ENCODE measurements at regions not wholly inside any gene's neighbourhood (a gene's known extent, or its start where the extent isn't known, plus 50 kb on each side); places are given as distances from the start of the nearest gene placed in this dataset.

DNA sequence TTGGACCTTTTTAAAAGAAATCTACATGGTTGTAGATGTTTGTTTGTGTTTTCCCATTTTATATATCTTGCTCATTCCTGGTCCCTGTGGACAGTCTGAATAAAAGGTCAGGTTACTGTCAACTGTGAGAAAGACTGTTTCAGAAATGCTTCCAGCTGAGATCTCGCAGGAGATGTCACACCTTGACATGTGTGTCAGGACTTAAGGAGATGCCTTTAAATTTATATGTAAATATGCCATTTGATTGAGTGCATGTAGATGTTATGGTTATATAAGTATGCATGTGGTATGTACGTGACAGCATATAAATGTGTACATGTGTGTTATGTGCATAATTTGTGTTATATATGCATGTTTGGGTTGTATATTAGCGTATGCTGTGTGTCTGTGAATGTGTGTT is 2172.3 kb upstream of the CELF4 start:
- TF ChIP-seq, protein P1, sequence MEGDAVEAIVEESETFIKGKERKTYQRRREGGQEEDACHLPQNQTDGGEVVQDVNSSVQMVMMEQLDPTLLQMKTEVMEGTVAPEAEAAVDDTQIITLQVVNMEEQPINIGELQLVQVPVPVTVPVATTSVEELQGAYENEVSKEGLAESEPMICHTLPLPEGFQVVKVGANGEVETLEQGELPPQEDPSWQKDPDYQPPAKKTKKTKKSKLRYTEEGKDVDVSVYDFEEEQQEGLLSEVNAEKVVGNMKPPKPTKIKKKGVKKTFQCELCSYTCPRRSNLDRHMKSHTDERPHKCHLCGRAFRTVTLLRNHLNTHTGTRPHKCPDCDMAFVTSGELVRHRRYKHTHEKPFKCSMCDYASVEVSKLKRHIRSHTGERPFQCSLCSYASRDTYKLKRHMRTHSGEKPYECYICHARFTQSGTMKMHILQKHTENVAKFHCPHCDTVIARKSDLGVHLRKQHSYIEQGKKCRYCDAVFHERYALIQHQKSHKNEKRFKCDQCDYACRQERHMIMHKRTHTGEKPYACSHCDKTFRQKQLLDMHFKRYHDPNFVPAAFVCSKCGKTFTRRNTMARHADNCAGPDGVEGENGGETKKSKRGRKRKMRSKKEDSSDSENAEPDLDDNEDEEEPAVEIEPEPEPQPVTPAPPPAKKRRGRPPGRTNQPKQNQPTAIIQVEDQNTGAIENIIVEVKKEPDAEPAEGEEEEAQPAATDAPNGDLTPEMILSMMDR (IDR thresholded peaks at IDR 0.05; ENCODE audit: low read depth, low read length, poor library complexity, severe bottlenecking), result no peak
- no peak for TF ChIP-seq EZH2phosphoT487 (IDR thresholded peaks at IDR 0.05; ENCODE audit: borderline replicate concordance, low read length)

All from DOHH2 (cell line).